GM12872 (cell line): ENCODE measurements at regions not wholly inside any gene's neighbourhood (a gene's known extent, or its start where the extent isn't known, plus 50 kb on each side); places are given as distances from the start of the nearest gene placed in this dataset.

Source experiments
- TF ChIP-seq, protein P1 (sequence below): IDR thresholded peaks from 3 replicates; pipeline ENCODE4 v1.5.1; 2011; ENCODE audit warnings: low read depth, mild to moderate bottlenecking, low read length, moderate library complexity; ENCODE audit not compliant: insufficient read depth

DNA sequence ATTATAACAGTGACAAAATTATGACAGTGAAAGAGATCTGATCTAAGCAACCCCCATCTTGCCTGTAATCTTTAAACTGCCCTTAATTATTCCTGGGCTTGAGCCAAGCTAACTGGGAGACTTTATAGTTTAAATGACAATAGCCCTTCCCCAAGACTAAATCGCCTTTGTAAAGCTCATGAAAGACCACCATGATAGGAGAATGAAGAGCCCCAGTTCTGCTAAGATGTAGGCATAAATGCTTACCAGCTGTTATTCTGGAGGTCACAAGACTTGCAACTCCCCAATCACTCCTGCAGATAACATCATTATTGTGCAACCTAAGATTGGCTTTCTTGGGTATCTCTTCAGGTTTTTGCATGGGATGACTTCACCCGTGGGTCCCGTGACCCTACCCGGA, 599.7 kb downstream of the KCNH5 start:
- TF ChIP-seq, protein P1, sequence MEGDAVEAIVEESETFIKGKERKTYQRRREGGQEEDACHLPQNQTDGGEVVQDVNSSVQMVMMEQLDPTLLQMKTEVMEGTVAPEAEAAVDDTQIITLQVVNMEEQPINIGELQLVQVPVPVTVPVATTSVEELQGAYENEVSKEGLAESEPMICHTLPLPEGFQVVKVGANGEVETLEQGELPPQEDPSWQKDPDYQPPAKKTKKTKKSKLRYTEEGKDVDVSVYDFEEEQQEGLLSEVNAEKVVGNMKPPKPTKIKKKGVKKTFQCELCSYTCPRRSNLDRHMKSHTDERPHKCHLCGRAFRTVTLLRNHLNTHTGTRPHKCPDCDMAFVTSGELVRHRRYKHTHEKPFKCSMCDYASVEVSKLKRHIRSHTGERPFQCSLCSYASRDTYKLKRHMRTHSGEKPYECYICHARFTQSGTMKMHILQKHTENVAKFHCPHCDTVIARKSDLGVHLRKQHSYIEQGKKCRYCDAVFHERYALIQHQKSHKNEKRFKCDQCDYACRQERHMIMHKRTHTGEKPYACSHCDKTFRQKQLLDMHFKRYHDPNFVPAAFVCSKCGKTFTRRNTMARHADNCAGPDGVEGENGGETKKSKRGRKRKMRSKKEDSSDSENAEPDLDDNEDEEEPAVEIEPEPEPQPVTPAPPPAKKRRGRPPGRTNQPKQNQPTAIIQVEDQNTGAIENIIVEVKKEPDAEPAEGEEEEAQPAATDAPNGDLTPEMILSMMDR, result no peak

DNA sequence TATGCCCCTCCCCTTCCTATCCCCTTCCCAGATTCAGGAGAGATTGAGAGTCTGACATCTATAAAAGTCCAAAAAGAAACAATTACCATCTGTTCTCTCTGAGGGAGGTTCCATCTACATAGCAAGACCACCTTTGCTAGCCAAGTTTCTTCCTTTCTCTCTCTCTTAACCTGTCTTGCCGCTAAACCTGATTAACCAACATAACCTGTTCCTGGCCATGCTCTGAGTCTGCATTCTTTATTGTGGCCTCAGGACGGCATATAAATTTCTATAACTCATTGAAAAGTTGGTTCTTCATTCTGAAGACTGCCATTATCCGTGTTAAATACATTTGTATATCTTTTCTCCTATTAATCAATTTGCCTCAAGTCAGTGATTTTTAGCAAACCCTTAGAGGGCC, 594.0 kb downstream of the KCNH5 start:
- TF ChIP-seq, protein P1, result no peak

DNA sequence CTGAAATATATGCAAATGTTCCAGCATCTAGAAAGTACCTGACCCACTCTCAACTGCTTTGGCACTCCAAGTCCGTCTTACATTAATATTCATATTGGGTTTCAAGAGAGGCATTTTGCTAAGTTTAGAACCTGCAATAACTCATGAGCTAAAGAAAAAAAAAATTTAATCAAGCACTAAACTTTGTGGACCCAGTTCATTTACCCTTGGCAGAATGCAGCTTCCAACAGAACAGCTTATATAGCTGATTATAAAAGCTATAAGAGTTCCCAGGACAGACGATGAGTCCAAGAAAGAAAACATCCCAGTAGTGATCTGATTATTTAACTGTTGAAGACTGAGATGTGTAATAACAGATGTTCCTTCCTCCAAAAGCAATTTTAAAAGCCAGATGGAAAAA, 592.0 kb downstream of the KCNH5 start:
- TF ChIP-seq, protein P1, result no peak

DNA sequence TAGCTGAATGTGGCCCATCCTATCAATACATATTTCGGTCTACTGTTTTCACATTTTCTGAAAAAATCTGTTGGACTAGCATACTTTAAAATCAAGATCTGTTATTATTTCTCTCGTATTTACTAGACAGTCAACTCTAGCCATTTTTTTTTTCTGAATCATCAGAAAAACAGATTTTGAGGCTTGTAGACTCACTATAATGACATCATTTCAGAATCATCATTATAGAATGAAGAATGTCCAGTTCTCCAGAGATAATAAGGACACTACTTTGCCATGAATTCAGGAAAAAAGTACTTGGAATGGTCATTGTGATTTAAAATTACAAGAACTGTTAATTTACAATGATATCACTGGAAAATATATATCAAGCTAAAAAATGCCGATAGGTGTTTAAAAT, 589.8 kb downstream of the KCNH5 start:
- TF ChIP-seq, protein P1, result no peak

DNA sequence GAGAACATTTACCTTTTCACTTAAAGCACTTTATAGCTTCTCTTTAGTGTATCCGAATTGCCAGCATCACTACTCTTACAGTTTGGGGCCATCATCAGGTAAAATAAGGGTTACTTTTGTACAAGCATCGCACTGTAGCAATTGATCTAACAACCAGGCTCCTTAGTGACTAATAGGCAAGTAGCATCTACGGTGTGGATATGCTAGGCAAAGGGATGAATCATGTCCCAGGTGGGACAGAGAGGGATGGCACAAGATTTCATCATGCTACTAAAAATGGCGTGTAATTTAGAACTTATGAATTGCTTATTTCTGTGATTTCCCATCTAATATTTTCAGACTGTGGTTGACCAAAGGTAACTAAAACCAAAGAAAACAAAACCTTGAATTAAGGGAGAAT, 582.3 kb downstream of the KCNH5 start:
- TF ChIP-seq, protein P1, result no peak

DNA sequence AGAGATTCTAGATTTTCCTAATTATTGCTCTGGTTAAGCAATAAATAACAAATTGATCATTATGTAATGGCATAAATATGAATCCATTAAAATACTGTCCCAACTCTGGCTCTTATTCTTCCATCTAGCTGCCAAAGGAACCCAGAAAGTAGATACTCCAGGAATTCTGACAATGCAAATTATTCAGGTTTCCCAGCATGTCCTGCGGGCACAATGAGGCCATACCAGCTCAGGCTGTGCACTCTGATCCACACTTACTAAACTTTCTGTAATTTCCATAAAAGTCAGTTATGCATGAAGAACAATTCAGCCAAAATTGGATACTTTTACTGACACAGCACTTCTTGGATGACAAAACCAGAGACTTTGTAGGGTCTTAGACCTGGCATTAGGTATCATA, 576.3 kb downstream of the KCNH5 start:
- TF ChIP-seq, protein P1, result no peak

DNA sequence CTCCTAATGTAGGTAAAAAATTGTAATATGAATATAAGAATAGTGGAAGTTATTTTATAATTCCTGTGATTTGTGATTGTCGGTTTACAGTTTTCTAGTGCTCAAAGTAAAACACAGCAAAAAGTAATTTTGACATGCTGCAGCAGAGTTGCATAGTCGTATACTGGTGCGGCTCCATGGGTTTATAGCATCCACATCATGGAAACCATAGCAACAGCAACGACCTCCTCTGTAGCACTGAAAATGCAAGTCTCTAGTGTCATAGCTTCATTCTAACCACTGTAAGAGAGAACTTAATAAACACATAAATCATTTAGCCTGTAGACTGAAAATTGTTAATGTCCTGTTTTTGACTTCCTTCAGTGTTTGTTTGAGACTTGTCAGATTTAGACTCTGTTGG, 574.3 kb downstream of the KCNH5 start:
- TF ChIP-seq, protein P1, result no peak

DNA sequence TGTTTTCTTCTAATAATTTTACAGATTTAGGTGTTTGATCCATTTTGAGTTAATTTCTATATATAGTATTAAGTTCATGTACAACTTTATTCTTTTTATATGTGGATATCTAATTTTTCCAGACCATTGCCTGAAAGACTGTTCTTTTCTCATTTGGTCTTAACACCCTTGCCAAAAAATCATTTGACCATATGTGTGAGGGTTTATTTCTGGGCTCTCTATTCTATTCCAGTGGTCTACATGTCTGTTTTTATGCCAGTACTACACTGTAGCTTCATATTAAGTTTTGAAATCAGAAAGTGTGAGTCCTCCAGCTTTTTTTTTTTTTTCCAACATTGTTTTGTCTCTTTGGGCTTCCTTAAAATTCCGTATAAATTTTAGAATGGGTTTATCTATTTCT, 554.1 kb downstream of the KCNH5 start:
- TF ChIP-seq, protein P1, result no peak
